Small intestine (tissue), 7 donors: ENCODE measurements at regions not wholly inside any gene's neighbourhood (a gene's known extent, or its start where the extent isn't known, plus 50 kb on each side); places are given as distances from the start of the nearest gene placed in this dataset.

Source experiments
- DNase-seq, 2 donors: peaks; one replicate each; pipeline versions ENCODE4 v3.0.0 to v3.0.0-alpha.2; 2013
- FAIRE-seq: peaks from 2 replicates; lab custom pipeline; 2012; peaks lifted over from hg19 to GRCh38; lab: Jason Lieb, UNC
- H3K27ac ChIP-seq, 3 donors: one replicate each; pipeline ENCODE4 v1.5.1; 2013; ENCODE audit warnings: low read length in 2 of 3, mild to moderate bottlenecking in 2 of 3, control low read depth in 1 of 3, inconsistent platforms in 1 of 3, low read depth in 1 of 3, moderate library complexity in 1 of 3
- H3K27me3 ChIP-seq, 3 donors: one replicate each; pipeline ENCODE4 v1.6.1; 2013; ENCODE audit warnings: low read length in 3 of 3, inconsistent platforms in 1 of 3; ENCODE audit not compliant: control insufficient read depth in 3 of 3, insufficient read depth in 3 of 3
- H3K36me3 ChIP-seq, 3 donors: one replicate each; pipeline ENCODE4 v1.6.1; 2013; ENCODE audit warnings: low read length in 3 of 3, inconsistent platforms in 1 of 3, low read depth in 1 of 3, mild to moderate bottlenecking in 1 of 3, moderate library complexity in 1 of 3; ENCODE audit not compliant: control insufficient read depth in 3 of 3, insufficient read depth in 2 of 3
- H3K4me1 ChIP-seq, 3 donors: one replicate each; pipeline ENCODE4 v1.6.1; 2013; ENCODE audit warnings: low read length in 2 of 3, inconsistent platforms in 1 of 3, low read depth in 1 of 3, mild to moderate bottlenecking in 1 of 3, moderate library complexity in 1 of 3; ENCODE audit not compliant: control insufficient read depth in 3 of 3, insufficient read depth in 2 of 3
- H3K4me3 ChIP-seq, 3 donors: one replicate each; pipeline ENCODE4 v1.5.1; 2013; ENCODE audit warnings: low read length in 3 of 3, control low read depth in 1 of 3, inconsistent platforms in 1 of 3, low read depth in 1 of 3, mild to moderate bottlenecking in 1 of 3, moderate library complexity in 1 of 3
- H3K9me3 ChIP-seq, 2 donors: one replicate each; pipeline ENCODE4 v1.6.1; 2013; ENCODE audit warnings: low read depth in 1 of 2, low read length in 1 of 2; ENCODE audit not compliant: control insufficient read depth in 2 of 2, insufficient read depth in 1 of 2
- WGBS, 3 donors: extraction: QIAGEN DNeasy Blood & Tissue Kit; methylation state at CpG; one replicate each; pipeline ENCODE4 v1.1.7; 2013; 5-methylcytosine and 5-hydroxymethylcytosine counted together
- donor health status: healthy with polysubstance abuse.
- donor health status: control.
- donor health status: control.
- donor health status: Bipolar disorder and iron deficiency.
- donor health status: healthy.

- DNase-seq (no peak), FAIRE-seq (no peak)
- WGBS, 3 donors: 75 to 90% (median 79%) methylated on average over 14 of the region's 14 CpGs
- H3K27ac ChIP-seq: no peak overlapping the region
- peaks cover 0 to 25% (median 0%) of the 10 kb centered on the region in 3 donors for H3K4me1 ChIP-seq
- H3K36me3 ChIP-seq: peaks cover 0 to 3% (median 0%) of the 10 kb centered on the region in 3 donors
- no peak overlapping the region for H3K4me3 ChIP-seq
- H3K9me3 ChIP-seq: peaks cover 0 to 30% of the 10 kb centered on the region in 2 donors
- H3K27me3 ChIP-seq: no peaks in the 10 kb centered on the region
Observed at GRCh38 chr21:43295066-43295958, 126.5 kb downstream of the CRYAA start.

- WGBS, 3 donors: 70 to 80% (median 76%) methylated on average over 14 of the region's 14 CpGs
- FAIRE-seq: no peak
Observed at GRCh38 chr21:43294194-43294902, 125.5 kb downstream of the CRYAA start.

GRCh38 chr21:43292866-43293142 lies 124.0 kb downstream of the CRYAA start:
- H3K9me3 ChIP-seq: peaks cover 0 to 41% of the 10 kb centered on the region in 2 donors
- FAIRE-seq (no peak), DNase-seq (no peak)
- peaks cover 0 to 30% (median 0%) of the 10 kb centered on the region in 3 donors for H3K4me1 ChIP-seq
- no peak overlapping the region for H3K4me3 ChIP-seq
- H3K27me3 ChIP-seq: peaks cover 0 to 2% (median 0%) of the 10 kb centered on the region in 3 donors
- H3K36me3 ChIP-seq: peaks cover 0 to 3% (median 0%) of the 10 kb centered on the region in 3 donors
- WGBS, 3 donors: 54 to 84% (median 71%) methylated on average over 2 of the region's 2 CpGs
- no peak overlapping the region for H3K27ac ChIP-seq

More at GRCh38 chr21:43294194-43294902, 125.5 kb downstream of the CRYAA start:
- peaks cover 0 to 39% of the 10 kb centered on the region in 2 donors for H3K9me3 ChIP-seq
- H3K27me3 ChIP-seq: peaks cover 0 to 1% (median 0%) of the 10 kb centered on the region in 3 donors
- DNase-seq: no peak
- H3K4me1 ChIP-seq: peaks cover 0 to 25% (median 0%) of the 10 kb centered on the region in 3 donors
- no peak overlapping the region for H3K4me3 ChIP-seq
- H3K27ac ChIP-seq: no peak overlapping the region
- peaks cover 0 to 3% (median 0%) of the 10 kb centered on the region in 3 donors for H3K36me3 ChIP-seq

GRCh38 chr21:43292041-43292865 lies 123.4 kb downstream of the CRYAA start:
- 87 to 92% (median 89%) methylated on average over 23 of the region's 23 CpGs for WGBS, 3 donors
- Histone ChIP-seq H3K4me1 (peaks cover 0 to 28% (median 0%) of the 10 kb centered on the region in 3 donors), H3K4me3 (no peak overlapping the region), H3K9me3 (peaks cover 0 to 41% of the 10 kb centered on the region in 2 donors), H3K27me3 (peaks cover 0 to 2% (median 0%) of the 10 kb centered on the region in 3 donors), H3K27ac (no peak overlapping the region), H3K36me3 (peaks cover 0 to 3% (median 0%) of the 10 kb centered on the region in 3 donors)
- no peak for DNase-seq
- FAIRE-seq: no peak

- Histone ChIP-seq H3K27me3 (peaks cover 0 to 2% (median 0%) of the 10 kb centered on the region in 3 donors), H3K4me3 (no peak overlapping the region), H3K27ac (no peak overlapping the region), H3K36me3 (peaks cover 0 to 3% (median 0%) of the 10 kb centered on the region in 3 donors), H3K4me1 (peaks cover 0 to 21% (median 0%) of the 10 kb centered on the region in 3 donors), H3K9me3 (peaks cover 0 to 37% of the 10 kb centered on the region in 2 donors)
- DNase-seq (no peak), FAIRE-seq (no peak)
- 80 to 87% (median 81%) methylated on average over 14 of the region's 14 CpGs for whole genome bisulfite sequencing, 3 donors
Observed at GRCh38 chr21:43291347-43291950, 122.6 kb downstream of the CRYAA start.

GRCh38 chr21:43290421-43291346 lies 121.9 kb downstream of the CRYAA start:
- WGBS, 3 donors: 77 to 89% (median 80%) methylated on average over 32 to 36 of the region's 36 CpGs

GRCh38 chr21:43289966-43290365 lies 121.2 kb downstream of the CRYAA start:
- WGBS, 3 donors: 87 to 96% (median 92%) methylated on average over 6 of the region's 6 CpGs
- FAIRE-seq (no peak), DNase-seq (no peak)
- H3K36me3 ChIP-seq: no peaks in the 10 kb centered on the region
- peaks cover 0 to 2% (median 0%) of the 10 kb centered on the region in 3 donors for H3K27me3 ChIP-seq
- H3K4me3 ChIP-seq: no peak overlapping the region
- peaks cover 0 to 21% (median 0%) of the 10 kb centered on the region in 3 donors for H3K4me1 ChIP-seq
- no peak overlapping the region for H3K27ac ChIP-seq
- H3K9me3 ChIP-seq: peaks cover 0 to 22% of the 10 kb centered on the region in 2 donors

More at GRCh38 chr21:43290421-43291346, 121.9 kb downstream of the CRYAA start:
- peaks cover 0 to 29% of the 10 kb centered on the region in 2 donors for H3K9me3 ChIP-seq
- H3K36me3 ChIP-seq: peaks cover 0 to 3% (median 0%) of the 10 kb centered on the region in 3 donors
- no peak overlapping the region for H3K27ac ChIP-seq
- H3K27me3 ChIP-seq: peaks cover 0 to 2% (median 0%) of the 10 kb centered on the region in 3 donors
- H3K4me1 ChIP-seq: peaks cover 0 to 21% (median 0%) of the 10 kb centered on the region in 3 donors
- no peak overlapping the region for H3K4me3 ChIP-seq
- no peak for FAIRE-seq
- DNase-seq: no peak
